ENCODE measurements at regions not wholly inside any gene's neighbourhood (a gene's known extent, or its start where the extent isn't known, plus 50 kb on each side); places are given as distances from the start of the nearest gene placed in this dataset.
A peak's percentile ranks its signal among the peaks of the same experiment; 100 is the strongest.

DNA sequence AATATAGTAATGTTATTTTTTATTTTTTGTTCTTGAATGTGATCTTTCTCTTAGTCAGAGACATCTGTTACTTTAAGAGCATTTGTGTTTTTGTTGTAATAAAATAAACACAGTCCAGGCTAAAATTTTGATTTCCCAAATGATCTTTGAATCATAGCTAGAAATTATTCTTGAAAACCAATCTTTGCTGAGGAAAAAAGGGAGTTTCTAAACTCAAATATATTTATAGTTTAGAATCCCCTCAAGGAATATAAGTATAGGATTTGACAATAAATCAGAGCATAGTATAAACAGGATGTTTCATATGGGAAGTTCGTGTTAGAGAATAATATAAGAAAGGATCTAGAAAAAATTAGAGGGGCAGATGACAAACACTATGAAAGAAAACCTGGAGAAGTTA, 118.8 kb upstream of the ADAMTS19 start:
- no peak for DNase-seq (ENCODE audit: low spot score)

DNA sequence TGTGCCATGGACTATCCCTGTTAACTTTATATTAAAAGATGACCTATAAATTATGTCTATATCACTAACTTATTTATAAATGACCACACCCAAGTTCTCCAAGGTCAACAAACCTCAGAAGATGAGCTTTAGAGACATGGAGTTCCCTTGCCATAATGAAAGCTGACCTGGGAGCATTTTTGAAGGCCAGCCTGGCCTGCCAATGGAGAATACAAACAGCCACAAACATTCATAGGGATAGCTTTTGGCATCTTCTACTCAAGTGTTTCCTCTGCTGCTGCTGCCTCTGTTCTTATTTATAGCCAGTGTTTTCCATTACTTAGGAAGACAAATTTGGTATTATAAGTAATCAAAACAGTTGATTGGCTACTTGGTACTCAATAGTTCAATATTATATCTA, 117.3 kb upstream of the ADAMTS19 start:
- no peak for DNase-seq (ENCODE audit: low spot score)

DNA sequence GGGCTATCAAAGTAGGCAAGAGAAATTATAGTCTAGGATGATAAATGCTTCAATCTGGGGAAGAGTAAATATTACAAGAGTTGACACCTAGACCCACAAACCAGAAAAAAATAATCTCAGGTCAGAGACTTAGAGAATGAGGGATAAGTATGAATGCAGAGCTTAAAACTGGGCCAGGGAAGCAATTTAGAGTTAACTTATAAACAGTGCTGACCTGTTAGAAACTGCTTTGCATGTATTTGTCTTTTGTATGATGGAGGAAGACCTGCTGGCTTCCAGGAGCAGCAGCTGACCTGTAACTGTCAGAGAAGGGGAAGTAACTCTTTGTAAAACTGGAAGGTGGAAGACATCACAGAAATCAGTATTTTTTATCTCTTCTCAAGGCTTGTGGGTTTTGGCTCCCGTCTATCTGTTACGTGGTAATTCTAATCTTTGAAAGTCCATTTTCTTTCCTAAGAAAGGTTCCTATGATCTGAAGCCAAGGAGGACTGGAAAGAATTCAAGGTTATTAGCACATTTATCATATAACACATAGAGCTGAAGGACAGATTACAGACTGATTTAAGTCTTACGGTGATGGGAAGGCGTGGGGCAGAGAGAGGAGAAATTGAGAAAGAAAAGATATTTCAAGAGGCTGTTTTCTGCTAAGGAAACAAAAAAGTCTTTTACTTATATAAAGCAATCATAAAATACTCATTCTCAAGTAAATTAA, 114.7 kb upstream of the ADAMTS19 start:
- no peak for DNase-seq (ENCODE audit: low spot score)

DNA sequence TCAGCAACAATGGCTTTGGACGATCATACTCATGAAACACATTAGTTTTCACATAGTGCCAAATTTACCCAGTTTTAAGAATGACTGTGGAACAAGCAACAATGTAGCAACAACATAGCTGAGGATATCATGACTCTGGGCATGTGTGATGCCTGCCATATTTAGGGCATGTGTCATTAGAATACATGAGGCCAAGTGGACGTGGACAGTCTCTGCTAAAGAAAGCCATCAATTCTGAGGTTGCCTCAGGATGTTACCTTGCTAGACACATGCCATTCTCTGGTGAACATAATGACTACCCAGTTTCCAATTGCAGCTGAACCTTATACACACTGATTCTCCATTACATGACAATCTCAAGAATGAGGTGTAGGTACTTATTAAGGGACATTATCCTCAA, 103.3 kb upstream of the ADAMTS19 start:
- no peak for DNase-seq (ENCODE audit: low spot score)

DNA sequence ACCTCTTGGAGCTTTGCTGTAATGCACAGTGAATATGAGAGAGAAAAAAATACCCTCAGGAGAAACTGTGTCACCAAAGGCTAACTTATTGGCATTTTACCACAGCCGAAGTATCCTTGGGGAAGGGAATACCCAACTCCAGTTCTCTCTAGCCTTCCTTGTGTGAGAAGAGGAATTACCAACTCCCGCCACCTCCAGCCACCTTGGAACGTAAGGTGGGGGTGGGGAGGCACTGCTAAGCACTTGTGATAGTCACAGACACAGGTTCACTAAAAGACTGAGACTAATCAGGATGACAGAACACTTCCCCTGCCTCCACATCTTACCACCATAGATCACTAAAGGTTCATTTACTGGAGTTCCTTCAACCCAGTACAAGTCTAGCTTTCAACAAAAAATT, 102.0 kb upstream of the ADAMTS19 start:
- no peak for DNase-seq (ENCODE audit: low spot score)

DNA sequence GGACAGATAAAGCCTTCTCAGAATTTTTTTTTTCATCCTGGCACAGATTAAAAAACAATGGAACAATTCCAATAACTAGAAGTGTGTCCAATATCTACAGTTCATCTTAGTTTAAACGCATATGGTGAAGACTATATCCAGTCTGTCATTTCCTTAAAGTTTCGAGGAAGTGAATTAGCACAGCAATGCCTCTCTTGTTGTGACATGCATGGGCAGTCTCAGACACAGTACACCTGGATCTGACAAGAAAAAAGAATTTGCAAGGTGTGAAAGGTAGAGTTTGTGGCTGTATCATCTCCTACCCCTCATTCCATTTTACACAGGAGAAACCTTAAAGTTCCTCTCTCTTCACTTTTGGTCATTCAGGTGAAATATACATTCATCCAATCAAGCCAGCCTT, 100.6 kb upstream of the ADAMTS19 start:
- DNase-seq (ENCODE audit: low spot score): no peak

DNA sequence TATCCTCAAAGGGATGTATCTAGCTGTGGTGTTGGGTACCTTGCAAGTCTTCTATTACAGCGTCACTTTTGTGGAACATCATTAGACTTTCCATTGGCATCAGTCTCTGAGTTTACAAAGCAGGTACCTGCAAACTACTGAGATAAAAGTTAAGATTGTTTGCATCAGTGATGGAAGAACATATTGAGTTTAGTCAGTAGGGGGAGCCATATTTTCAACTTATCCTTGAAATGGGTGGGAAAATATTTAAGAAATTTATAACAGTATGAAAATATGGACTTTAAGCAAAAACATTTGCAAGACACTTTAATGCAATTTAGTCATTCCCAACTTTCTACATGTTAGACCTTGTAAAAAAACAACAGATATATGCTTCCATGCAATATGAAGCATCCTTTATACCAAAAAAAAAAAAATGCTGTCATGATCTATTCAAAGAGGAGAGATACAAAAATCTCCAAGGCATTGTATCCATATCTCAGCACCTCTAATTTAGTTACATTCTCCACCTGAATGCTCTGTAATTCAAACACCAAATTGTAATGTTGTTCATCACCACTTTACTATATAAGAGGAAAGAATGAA, 98.6 kb upstream of the ADAMTS19 start:
- DNase-seq (ENCODE audit: low spot score): no peak

DNA sequence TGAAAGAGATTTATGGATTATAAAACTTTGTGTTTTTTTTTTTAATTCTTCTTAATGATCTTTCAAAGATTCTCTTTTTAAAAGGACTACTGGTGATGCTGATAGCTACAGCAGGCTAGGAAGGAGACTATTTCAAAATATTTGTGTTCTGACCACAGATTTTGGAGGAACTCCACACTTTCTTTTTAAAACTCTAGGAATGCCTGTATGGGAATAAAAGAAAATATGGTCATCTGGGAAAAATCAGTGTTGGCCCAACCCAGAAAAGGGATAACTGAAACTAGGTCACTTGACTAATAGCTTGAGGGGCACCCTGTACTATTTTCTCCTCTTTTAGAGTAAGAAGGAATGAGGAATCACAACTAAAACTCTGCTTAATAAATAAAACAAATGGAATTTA, 97.6 kb upstream of the ADAMTS19 start:
- DNase-seq (ENCODE audit: low spot score): no peak

DNA sequence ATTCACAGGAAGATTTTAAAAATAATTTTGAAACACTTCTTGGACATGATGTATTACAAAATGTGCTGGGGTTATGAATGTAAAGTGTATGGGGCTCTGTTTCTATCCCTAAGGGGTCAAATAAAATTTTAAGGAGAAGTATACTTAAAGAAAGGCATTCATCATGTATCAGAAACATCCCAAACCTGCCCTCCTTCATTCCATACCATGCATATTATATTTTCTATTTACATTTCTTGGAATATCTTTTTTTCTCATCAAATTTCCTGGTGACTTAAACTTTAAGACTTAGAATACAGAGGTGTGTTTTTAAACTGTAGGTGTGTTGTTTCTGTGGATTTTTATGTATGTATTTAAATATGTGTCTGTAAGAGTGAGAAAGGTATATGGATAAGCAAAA, 96.1 kb upstream of the ADAMTS19 start:
- DNase-seq (ENCODE audit: low spot score): no peak

DNA sequence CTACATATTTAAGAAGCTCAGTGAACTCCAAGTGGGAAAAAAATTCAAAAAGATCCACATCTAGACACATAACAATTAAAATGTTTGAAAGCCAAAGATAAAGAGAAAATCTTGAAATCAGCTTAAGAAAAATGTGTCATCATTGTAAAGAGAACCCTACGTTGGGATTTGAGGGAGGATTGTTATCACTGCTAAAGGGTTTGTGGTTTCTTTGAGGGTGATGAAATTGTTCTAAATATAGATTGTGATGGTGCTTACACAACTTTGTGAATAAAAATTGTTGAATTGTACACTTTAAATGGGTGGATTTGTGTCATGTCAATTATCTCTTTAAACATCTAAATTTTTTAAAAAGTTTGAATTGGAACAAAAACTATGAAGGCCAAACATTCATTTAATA, 92.2 kb upstream of the ADAMTS19 start:
- DNase-seq (ENCODE audit: low spot score): no peak

DNA sequence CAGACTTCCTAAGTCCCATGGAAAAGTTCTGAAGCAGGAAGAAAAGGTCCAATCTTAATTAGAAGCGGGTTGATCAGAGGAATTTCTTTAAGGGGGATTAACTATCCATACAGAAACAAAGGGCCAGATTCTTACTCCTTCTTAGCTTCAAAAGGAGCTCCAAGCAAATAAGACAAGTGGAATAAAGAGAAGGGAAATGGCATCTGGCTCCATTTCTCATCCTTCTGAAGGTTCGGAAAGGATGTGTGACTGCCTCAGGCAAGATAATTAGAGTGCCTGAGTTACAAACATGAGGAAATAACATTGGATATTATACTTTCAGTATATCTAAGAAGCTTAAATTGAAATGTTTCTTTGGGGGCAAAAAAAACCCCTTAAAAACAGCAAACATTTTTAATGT, 88.1 kb upstream of the ADAMTS19 start:
- no peak for DNase-seq (ENCODE audit: low spot score)

DNA sequence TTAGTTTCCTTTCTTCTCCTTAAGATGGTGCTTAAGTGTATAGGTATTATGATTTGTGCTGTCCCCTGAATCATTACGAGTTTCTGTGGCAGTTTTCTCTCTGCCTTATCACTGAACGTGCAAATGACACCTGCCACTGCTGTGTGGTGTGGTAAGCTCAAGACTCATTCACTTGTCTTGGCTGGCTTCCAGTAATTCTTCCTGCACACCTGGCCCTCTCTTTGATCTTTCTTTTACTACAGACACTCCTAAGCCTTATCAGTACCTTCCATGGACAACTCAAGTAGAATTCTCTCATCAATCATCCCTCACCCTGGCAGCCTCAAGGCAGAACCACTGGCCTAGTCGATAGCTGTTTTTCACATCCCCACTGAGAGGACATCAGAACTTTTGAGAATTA, 82.6 kb upstream of the ADAMTS19 start:
- peak; percentile 81 for DNase-seq (ENCODE audit: low spot score)

DNA sequence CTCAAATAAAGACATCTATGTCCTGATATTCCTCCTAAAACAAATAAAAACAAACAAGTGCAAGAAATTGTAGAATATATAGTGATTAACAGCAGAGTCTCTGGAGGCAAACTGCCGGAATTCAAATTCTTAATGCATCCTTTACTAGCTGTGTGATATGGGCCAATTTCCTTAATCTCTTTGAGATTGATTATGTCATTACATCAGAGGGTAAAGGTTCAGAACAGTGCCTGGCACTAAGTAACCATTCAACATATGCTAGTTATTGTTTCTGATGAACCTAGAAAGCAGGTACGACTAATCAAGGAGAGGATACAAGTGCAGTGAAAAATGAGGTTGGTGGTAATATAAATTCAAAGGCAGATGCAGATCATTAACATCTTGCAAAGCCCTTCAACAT, 81.1 kb upstream of the ADAMTS19 start:
- DNase-seq (ENCODE audit: low spot score): no peak

DNA sequence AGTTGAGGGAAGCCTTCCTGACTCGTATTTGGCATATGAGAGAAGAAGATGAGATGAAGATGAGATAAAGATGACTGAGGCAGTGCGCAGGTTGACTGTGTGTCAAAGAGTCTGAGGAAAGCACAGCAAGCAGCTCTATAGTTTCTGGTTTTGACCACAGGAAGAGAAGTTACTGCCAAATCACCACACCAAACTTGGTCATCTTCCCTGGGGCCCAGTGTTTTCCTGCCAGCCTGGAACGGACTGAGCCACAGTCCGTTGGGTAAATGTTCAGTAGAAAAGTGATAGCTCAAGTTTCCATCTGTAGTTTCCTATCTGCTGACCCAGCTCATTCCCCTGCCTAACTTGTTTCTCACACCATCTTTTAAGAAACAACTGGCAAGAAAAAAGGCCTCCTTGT, 80.7 kb upstream of the ADAMTS19 start:
- DNase-seq (ENCODE audit: low spot score): no peak

DNA sequence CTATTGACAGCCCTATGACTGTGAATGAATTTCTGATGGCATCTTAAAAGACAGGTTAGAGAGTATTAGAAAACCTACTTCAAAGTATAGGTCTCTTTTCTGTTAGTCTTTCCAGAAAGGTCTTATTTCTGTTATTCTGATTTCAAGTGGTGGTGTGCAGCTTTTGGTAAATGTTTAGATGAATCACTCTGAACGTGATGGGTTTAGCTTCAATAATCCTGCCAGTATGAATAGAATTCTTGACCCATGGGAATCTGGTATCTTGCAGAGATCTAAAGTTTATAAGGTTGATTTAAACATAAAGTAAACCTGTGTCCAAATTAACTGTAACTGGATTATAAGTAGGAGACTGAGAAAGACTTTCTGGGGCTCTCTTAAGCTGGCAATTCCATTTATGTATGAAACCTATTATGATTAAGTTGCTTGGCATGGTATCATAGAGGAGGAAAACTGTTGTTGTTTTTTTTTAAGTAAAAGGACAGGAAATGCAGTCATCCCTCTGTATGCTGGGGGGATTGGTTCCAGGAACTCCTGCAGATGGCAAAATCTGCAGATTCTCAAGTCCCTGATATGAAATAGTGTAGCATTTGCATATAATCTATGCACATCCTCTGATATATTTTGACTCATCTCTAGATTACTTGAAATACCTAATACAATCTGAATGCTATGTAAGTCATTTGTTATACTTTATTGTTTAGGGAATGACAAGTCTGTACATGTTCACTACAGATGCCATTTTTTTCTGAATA, 77.0 kb upstream of the ADAMTS19 start:
- DNase-seq (ENCODE audit: low spot score): no peak

DNA sequence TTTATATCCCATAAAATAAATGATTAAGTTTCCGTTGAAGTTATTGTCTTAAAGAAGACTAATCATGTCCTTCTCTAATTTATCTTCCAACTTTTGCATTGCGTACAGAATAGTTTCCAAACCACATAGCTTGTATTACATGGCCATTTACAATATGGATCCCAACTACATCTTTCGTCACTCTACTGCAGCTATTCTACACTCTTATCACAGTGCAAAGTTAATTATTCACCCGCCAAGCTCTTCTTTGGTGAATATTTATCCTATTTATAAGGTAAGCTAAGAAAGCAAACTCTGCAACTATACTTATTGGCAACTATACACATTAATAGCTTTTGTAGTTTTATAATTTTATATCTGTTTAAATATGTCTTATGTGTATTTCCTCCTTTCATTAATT, 75.9 kb upstream of the ADAMTS19 start:
- DNase-seq (ENCODE audit: low spot score): no peak

DNA sequence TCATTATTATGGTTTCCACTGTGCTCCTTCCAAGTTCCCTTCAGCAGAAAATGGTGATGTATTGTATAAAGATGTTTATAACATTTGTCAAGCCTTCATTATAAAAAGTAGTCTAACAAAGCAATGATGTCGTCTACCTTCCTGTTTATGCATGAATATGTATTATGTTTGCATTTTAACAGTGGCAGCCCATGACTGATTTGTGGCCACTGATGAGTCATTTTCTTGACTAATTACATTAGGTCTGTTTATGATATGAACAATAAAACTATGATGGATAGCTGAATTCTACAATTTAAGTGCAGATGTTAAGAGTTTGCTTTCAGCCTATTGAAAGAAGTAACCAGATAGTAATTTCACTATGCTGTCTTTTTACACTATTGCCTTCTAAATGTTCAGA, 75.4 kb upstream of the ADAMTS19 start:
- no peak for DNase-seq (ENCODE audit: low spot score)

DNA sequence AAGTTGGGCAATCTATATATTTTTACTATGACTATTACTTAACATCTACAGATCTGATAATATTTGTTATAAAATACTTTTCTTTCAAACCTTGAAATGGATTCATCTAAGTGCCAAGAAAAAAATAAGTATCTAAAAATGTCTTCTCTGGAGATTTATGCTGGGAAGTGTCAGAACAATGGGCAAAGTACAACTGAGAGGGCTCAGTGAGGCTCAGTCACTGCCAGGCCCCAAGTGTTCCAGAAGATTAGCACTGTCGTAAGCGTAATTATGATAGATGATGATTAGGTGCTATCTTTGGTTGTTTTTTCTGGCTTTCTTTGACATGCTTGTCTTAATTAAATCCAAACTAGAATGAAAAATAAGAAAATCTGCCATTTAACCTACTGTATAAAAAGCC, 72.2 kb upstream of the ADAMTS19 start:
- no peak for DNase-seq (ENCODE audit: low spot score)

DNA sequence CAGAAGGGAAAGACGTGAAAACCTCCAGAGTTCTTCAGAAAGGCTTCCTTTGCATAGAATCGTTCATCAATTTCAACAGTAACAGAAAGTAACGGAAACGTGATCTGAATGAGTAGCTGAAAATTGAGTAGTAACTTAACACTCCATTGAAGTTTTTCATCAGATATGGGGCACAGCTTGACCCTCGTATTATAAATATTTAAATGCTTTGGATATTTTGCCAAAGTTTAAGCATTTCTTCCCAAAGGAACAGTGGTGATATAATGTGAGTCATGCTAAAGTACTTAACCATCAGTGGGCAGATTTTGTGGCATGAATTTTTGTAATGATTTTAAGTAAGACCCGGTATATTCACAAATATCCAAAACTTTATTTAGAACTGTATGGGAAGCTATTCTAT, 67.4 kb upstream of the ADAMTS19 start:
- DNase-seq (ENCODE audit: low spot score): no peak

DNA sequence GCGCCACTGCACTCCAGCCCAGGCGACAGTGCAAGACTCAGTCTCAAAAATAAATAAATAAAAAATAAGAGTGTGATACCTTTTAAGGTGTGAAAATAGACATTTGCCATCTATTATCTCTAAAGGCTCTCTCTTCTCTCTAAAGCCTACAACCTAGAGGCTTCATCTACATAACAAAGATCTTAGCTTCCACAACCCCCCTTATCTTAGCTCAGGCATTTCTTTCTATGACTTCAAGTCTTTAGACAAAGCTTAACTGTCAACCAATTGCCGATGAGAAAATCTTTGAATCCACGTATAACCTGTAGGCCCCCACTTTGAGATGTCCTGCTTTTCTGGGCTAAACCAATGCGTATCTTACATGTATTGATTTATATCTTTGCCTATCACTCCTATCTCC, 64.9 kb upstream of the ADAMTS19 start:
- DNase-seq (ENCODE audit: low spot score): no peak

DNA sequence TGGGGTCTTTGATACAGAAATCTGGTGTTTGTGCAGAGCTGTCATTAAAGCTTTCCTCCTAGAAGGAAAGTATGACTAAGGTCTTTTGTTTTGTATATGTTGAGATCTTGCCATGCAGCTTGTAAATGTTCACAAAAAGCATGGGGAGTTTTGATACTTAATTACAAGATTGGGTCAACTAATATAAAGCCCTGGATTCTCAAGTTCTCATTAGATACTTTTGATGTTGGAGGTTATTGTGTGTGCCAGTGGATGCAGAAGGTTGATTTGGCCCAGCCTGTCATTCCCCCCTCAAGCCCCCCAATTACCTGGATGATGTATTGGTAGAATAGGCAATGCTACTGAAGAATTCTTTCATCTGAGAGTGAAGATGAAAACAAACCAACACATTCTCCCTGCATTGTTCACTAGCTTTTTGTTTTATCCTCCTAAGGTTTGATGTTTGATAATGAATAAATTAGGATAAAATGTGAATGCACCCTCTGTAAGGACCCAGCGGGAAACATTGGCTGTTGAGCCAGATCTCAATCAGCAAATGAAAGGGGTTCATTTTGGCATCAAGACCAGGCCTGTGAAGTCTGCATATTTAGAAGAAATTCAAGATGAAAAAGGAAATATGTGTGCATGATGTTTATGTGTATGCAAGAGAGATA, 61.9 kb upstream of the ADAMTS19 start:
- no peak for DNase-seq (ENCODE audit: low spot score)

DNA sequence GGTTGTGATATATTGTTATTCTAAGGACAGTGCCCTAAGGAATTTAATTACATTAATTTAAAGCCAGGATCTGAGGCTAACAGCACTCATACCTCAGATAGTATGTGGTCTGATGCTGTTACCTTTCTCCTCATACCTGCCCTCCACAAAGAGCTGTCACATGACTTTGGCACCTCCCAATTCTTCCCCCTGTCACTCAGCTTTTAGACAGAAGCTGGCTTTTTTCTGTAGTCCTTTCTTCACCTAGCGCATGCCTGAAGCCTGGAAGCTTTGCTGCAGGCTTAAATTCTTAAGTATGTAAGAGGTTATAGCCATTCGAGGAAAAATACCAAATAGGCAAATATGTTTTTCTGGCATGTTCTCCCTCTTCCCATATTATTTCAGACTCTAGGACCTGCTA, 61.0 kb upstream of the ADAMTS19 start:
- DNase-seq (ENCODE audit: low spot score): no peak

DNA sequence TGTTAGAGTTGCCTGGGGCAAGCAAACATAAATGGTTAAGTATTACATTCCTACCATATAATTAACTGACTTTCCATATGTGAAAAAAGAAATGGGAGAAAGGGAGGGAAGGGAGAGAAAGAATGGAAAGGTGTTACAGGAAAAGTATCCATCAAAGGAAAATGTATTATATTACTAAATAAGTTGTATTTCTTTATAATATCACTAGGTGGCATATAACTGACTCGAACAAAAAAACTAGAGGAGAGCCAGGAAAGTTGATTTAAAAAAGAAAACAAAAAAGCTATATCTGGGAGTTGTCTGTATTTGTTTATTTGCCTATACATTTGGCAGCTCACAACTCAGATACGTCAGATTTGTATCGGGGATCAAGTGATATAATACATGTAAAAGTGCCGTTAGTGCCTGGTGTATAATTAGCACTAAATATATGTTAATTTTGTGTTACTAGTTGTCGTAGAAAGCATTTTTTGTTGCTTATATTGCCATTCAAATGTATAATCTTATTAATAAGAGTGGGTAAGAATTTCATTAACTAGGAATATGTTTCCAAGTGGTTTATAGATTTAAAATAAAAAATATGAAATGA, 59.6 kb upstream of the ADAMTS19 start:
- DNase-seq (ENCODE audit: low spot score): peak; percentile 19

Measured in LoVo (cell line).